ENCODE measurements at regions not wholly inside any gene's neighbourhood (a gene's known extent, or its start where the extent isn't known, plus 50 kb on each side); places are given as distances from the start of the nearest gene placed in this dataset.
"Not testable (repeated sequence)": the region's sequence is repeated elsewhere in the genome, so short reads cannot be mapped to it uniquely, and the experiment has no call there.

GRCh38 chr2:234405462-234405861 lies 91.4 kb downstream of the ARL4C start:
- DNase-seq: no peak

GRCh38 chr2:234404957-234405356 lies 91.9 kb downstream of the ARL4C start:
- DNase-seq: no peak

DNA sequence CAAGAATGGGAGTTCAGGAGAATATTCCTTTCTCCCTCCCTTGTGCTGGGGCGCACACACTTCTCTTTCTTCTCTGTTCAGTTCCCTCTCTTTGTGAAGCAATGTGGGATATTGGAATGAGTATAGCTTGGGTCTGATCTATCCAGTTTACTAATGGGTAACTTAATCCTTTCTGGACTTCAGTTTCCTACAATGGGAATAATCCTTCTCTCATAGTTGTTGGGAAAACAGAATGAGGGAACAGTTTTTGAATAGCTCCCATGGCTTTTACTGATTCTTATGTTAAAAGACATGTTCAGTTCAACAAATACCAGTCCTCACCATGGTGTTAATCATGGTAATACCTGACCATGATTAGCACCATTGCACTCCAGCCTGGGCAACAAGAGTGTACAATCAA lies 93.1 kb downstream of the ARL4C start:
- no peak for DNase-seq

DNA sequence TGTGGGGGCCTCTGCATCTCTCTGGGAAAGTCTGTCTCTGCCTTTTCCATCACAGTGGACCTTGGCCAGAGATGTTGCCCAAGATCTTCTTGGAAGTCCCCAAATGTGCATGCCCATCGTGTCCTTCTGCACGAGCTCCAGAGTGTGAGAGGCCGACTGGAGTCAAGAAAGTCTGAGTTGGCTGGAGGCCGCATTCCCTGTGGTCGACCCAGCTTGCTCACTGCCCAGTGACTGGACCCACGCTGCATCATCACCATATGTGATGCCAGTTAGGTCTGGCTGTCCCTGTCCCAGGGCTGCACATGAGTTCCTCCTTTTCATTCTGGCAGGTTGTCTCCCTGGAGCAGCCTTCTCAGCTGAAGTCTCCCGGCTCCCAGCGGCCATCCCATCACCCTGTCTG lies 93.8 kb downstream of the ARL4C start:
- DNase-seq: no peak

DNA sequence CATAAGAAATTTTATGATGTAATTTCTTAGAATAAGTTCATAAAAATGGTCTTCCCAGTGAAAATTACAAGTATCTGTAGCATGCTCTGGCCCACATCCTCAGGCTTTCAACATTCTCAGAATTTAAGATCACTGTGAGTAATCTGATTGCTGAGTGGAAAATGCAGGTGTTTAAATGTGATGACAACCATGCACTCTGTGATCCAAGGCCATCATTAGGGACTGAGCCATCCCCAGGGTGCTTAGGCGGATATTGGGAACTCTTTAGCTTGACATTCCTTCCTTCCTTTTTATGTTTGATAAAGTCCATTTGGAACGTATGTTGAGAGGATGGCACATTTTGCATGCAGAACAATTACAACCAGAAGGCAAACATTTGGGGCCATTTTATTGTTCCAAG lies 95.5 kb downstream of the ARL4C start:
- DNase-seq: no peak

DNA sequence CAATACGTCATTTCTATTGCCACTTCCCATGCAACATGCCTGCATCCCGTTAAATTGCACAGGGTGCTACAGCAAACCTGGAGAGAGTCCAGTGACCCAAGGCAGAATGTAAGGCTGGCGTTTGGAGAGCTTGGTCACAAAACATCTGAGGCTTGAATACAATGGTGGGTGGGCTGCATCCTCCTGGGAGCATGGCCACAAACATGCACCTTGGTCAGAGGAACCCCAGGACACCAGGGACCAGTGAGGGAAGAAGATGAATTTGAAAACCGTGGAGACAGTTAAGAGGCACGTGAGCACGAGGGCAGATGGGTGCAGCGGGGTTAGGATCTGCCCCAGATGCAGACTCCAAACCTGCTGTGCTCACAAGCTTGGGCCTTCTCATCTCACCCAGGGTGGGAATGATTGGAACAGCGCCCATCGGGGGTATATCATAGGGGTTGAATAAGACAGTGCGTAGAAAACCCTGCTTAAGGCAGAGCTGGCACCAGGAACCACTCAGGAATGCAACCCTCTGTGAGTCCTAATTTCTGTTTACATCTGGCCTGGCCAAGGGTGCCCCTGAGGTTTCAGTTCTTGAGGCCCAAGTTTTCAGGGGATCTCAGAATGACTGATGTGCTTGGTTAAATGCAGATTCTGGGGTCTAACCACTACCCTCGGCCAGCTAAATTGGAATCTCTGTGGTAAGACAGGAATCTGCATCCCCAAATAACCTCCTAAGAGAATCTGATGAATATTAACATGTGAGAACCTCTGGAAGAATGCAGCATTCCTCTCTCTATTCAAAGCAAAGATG lies 97.2 kb downstream of the ARL4C start:
- DNase-seq: no peak

GRCh38 chr2:234398531-234398930 lies 98.3 kb downstream of the ARL4C start:
- DNase-seq: no peak

DNA sequence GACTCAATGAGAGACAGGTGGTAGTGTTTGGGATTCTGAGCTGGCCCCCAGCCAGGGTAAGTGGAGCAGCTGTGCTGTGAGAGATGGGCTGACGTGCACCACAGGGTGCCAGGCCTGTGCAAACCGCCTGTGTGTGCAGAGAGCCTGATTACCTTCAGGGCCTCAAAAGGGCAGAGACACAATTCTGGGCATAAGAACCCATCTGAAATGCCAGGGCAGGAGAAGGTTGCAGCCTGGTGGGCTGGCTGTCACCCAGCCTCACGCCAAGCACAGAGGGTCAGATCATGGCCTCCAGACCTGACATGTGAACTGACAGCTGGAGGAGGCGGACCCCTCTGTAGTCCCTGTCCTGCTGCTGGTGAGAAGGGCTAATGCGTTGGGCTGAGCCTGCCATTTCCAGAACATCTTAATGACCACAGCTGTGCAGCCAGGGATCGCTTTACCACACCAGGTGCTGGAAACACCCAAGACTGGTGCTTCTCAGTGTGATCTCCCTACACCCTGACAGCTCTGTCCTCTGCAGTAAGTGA lies 100.9 kb downstream of the ARL4C start:
- DNase-seq: no peak

GRCh38 chr2:234394450-234394849 lies 102.4 kb downstream of the ARL4C start:
- no peak for DNase-seq

- DNase-seq: no peak
Observed at GRCh38 chr2:234393354-234393753, 103.5 kb downstream of the ARL4C start.

- no peak for DNase-seq
Observed at GRCh38 chr2:234392041-234392615, 104.8 kb downstream of the ARL4C start.

- no peak for DNase-seq
Observed at GRCh38 chr2:234391625-234392024, 105.3 kb downstream of the ARL4C start.

- not testable (repeated sequence) for DNase-seq
Observed at GRCh38 chr2:234389661-234390060, 107.2 kb downstream of the ARL4C start.

- no peak for DNase-seq
Observed at GRCh38 chr2:234388591-234388990, 108.3 kb downstream of the ARL4C start.

DNA sequence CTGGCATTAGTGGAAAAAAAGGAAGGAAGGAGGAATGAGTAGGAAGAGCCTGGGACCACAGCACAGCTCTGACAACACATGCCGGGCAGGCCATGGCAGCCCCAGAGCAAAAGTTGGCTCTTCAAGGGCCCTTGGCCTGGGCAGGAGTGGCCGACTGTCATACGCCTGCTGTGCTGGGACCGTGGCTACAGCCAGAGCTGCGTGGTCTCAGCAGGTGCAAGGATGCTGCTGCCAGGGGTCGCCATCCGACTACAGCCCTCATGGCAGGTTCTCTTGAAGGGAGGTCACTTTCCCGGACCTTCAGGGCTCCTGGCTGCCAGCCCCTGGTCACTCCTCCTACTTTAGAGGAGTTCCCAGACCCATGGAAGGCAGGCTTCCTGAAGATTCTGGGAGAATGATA lies 109.9 kb downstream of the ARL4C start:
- DNase-seq: no peak

GRCh38 chr2:234382131-234382530 lies 114.8 kb downstream of the ARL4C start:
- DNase-seq: no peak

DNA sequence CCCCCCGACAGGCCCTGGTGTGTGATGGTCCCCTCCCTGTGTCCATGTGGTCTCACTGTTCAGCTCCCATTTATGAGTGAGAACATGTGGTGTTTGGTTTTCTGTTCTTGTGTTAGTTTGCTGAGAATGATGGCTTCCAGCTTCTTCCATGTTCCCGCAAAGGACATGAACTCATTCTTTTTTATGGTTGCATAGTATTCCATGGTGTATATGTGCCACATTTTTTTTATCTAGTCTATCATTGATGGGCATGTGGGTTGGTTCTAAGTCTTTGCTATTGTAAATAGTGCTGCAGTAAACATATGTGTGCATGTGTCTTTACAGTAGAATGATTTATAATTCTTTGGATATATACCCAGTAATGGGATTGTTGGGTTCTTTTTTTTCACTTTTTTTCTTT lies 117.9 kb downstream of the ARL4C start:
- not testable (repeated sequence) for DNase-seq

GRCh38 chr2:234378440-234378839 lies 118.4 kb downstream of the ARL4C start:
- DNase-seq: no peak

DNA sequence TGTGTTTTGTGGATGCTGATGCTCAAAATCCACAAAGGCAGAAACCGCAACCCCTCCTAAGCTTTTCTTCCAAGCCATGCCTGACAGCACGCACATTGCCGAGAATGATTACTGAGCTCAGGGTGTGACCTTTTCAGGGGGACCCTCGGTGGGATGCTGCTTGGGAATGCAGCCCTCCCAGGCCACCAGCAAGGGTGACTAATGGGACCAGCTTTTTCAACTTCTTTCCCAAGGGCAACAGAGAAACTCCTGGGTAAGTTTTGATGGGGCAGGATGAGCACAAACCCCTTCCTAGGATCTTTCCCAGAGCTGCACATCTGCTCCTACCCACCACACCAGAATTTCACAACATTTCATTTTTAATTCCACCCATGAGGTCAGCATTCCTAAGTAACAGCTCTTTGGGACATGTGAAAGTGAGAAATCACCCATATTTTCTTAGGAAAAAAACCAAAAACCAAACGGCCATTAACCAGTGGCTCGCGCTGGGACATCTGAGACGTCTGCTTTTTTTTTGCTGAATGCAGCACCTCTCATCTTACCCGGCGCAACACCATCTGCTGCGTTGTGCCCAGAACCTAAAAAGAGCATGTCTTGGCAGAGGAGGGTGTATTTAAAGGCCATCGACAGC lies 119.0 kb downstream of the ARL4C start:
- no peak for DNase-seq

DNA sequence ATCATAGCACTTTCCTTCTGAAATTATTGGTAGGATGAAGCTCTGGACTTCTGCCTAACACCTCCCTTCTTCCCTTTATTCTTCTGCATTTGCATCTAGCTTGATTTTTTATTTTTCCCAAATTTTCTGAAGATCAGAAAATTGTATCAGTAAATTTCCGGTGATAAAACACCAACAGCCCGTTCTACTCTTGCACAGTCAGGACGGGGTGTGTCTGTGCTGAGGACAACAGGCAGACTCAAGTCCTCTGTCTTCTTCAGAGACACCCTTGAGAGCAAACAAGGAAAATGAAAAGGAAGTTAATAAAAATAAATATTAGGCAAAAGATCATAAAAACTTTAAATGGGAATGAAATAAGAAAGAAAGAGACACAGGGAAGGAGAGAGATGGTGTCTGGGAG lies 120.7 kb downstream of the ARL4C start:
- no peak for DNase-seq

DNA sequence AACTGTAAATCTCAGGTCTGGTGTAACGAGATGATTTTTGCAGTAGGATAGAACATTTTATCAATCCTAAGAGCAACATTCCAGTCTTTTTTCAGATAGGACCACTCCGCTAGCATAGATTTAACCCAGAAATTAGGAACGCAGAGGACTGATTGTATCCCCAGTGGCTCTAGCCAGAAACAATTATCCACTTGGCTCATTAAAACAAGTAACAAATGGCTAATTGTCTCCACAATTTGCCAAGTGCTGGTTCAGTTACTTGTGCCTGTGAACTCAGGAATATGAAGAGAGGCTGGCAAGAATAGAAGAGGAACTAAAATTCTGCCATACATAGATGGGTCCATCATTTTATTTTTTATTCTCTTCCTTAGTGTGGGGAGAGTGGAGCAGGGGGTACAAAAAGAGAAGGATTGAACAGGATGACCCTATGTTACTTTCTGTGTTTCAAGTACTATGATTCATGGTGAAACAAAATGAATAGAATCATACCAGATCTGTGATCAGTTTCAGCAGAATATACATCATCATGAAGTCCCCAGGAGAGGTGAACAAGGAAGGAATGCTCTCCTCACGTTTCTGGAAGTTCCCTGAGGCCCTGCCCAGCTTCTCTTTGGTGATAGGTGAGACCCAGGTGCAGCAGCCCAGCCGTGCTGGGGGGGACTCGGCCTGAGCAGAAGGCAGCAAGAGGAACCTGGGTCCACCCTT lies 121.6 kb downstream of the ARL4C start:
- DNase-seq: no peak

GRCh38 chr2:234374736-234375135 lies 122.1 kb downstream of the ARL4C start:
- no peak for DNase-seq

GRCh38 chr2:234374150-234374508 lies 122.8 kb downstream of the ARL4C start:
- peak; percentile 26 for DNase-seq

Measured in activated naive CD4-positive, alpha-beta T cell treated with anti-CD3 and anti-CD28 coated beads, Interleukin-2, amount 50 U/mL, for 16 hours (primary cell).